ENCODE measurements at regions not wholly inside any gene's neighbourhood (a gene's known extent, or its start where the extent isn't known, plus 50 kb on each side); places are given as distances from the start of the nearest gene placed in this dataset. TPM values are rescaled to one million over a fixed set of nuclear protein-coding genes. Genes with fewer than 3 reads are reported as not detected.

- peaks cover 54 to 58% of the 10 kb centered on the region in 2 experiments for H3K9me3 Mint-ChIP-seq
- H3K79me1 ChIP-seq (ENCODE audit: insufficient read depth, low read depth, low read length, poor library complexity, severe bottlenecking), result no peaks in the 10 kb centered on the region
- no peaks in the 10 kb centered on the region for H3K27me3 ChIP-seq (ENCODE audit: insufficient read depth, low read length)
- H4K91ac ChIP-seq (ENCODE audit: insufficient read length, low read depth, low read length), result no peak overlapping the region
- no peaks in the 10 kb centered on the region for H3K23me2 ChIP-seq (ENCODE audit: insufficient read length, low read depth, low read length, poor library complexity, severe bottlenecking)
- no peak for TF ChIP-seq CTCF (conservative IDR thresholded peaks at IDR 0.05)
- no peak for DNase-seq
- no peaks in the 10 kb centered on the region for H3K4me1 Mint-ChIP-seq
- H3K27ac ChIP-seq (ENCODE audit: insufficient read length, low read depth, low read length), result no peak overlapping the region
- no peak overlapping the region for H3K27ac Mint-ChIP-seq
- H3K4me3 Mint-ChIP-seq, result no peak overlapping the region
- H2AK5ac ChIP-seq (ENCODE audit: insufficient read length, low read length), result no peak overlapping the region
- no peaks in the 10 kb centered on the region for H3K4me1 ChIP-seq (ENCODE audit: insufficient read depth, low read length)
- no peak overlapping the region for H2BK12ac ChIP-seq (ENCODE audit: insufficient read length, low read depth, low read length)
- H4K8ac ChIP-seq (replicated peaks; ENCODE audit: insufficient read length, low read depth, low read length), result no peak overlapping the region
- H3K36me3 Mint-ChIP-seq (ENCODE audit: insufficient read depth in 1 of 3, low read depth in 3 of 3), result peaks cover 26 to 58% (median 54%) of the 10 kb centered on the region in 3 experiments
- no peak overlapping the region for H3K14ac ChIP-seq (ENCODE audit: insufficient read depth, low read length)
- no peaks in the 10 kb centered on the region for H4K20me1 ChIP-seq (ENCODE audit: control insufficient read depth, insufficient read depth, insufficient read length)
- no peaks in the 10 kb centered on the region for H3K79me2 ChIP-seq (ENCODE audit: insufficient read depth, low read length)
- no peak overlapping the region for H3K4me2 ChIP-seq (ENCODE audit: insufficient read depth, insufficient read length, low read length)
- no peak overlapping the region for H3T11ph ChIP-seq (ENCODE audit: low read length)
- H2BK5ac ChIP-seq (ENCODE audit: insufficient read length, low read length), result no peak overlapping the region
- no peak overlapping the region for H4K5ac ChIP-seq (ENCODE audit: insufficient read length, low read depth, low read length)
- H3K9me3 ChIP-seq (ENCODE audit: control insufficient read depth, low read depth, low read length), result peaks cover 19% of the 10 kb centered on the region
- no peak overlapping the region for H3K56ac ChIP-seq (ENCODE audit: insufficient read length, low read depth, low read length)
- H2BK20ac ChIP-seq (ENCODE audit: low read depth, low read length, poor library complexity, severe bottlenecking), result no peak overlapping the region
- no peak overlapping the region for H2AFZ ChIP-seq (ENCODE audit: low read length)
- H2BK15ac ChIP-seq (ENCODE audit: low read depth, low read length), result no peak overlapping the region
- H3K18ac ChIP-seq (ENCODE audit: insufficient read length, low read depth, low read length), result no peak overlapping the region
- H3K4ac ChIP-seq (ENCODE audit: low read depth, low read length), result no peak overlapping the region
- H3K9ac ChIP-seq (ENCODE audit: extremely low read depth, insufficient read length, low read length), result no peak overlapping the region
- H2BK120ac ChIP-seq (ENCODE audit: low read depth, low read length, poor library complexity, severe bottlenecking), result no peak overlapping the region
- H3K27me3 Mint-ChIP-seq (ENCODE audit: low read depth), result no peaks in the 10 kb centered on the region
- H3K23ac ChIP-seq (ENCODE audit: insufficient read length, low read depth, low read length), result no peak overlapping the region
Measured at GRCh38 chr3:163126115-163126514, 1629.5 kb downstream of the OTOL1 start.

Small RNA genes lying in the stretch of these regions (microRNA-seq; reads per million reads assigned to microRNA genes)
- not detected for gene MIR1263 (ENCODE audit: borderline microRNAs expressed)
